Esophagus (tissue), 2 donors: ENCODE measurements at regions not wholly inside any gene's neighbourhood (a gene's known extent, or its start where the extent isn't known, plus 50 kb on each side); places are given as distances from the start of the nearest gene placed in this dataset.

Source experiments
- H3K27ac ChIP-seq, 2 donors: one replicate each; pipeline ENCODE4 v1.5.1; 2013; ENCODE audit warnings: low read depth in 2 of 2, mild to moderate bottlenecking in 2 of 2, inconsistent platforms in 1 of 2, low read length in 1 of 2, moderate library complexity in 1 of 2
- H3K27me3 ChIP-seq, 2 donors: one replicate each; pipeline ENCODE4 v1.6.1; 2013; ENCODE audit warnings: low read length in 2 of 2, control low read depth in 1 of 2, mild to moderate bottlenecking in 1 of 2; ENCODE audit not compliant: insufficient read depth in 2 of 2, control insufficient read depth in 1 of 2
- H3K36me3 ChIP-seq, 2 donors: one replicate each; pipeline ENCODE4 v1.6.1; 2013; ENCODE audit warnings: low read length in 1 of 2; ENCODE audit not compliant: control insufficient read depth in 2 of 2, insufficient read depth in 2 of 2
- H3K4me1 ChIP-seq, 2 donors: one replicate each; pipeline ENCODE4 v1.6.1; 2013; ENCODE audit warnings: low read length in 1 of 2; ENCODE audit not compliant: control insufficient read depth in 2 of 2, insufficient read depth in 2 of 2
- H3K4me3 ChIP-seq, 2 donors: one replicate each; pipeline ENCODE4 v1.5.1; 2013; ENCODE audit warnings: low read length in 2 of 2, mild to moderate bottlenecking in 2 of 2, low read depth in 1 of 2, moderate library complexity in 1 of 2
- H3K9me3 ChIP-seq, 2 donors: one replicate each; pipeline ENCODE4 v1.6.1; 2013; ENCODE audit warnings: mild to moderate bottlenecking in 2 of 2, low read depth in 1 of 2, low read length in 1 of 2, moderate library complexity in 1 of 2; ENCODE audit not compliant: control insufficient read depth in 2 of 2, insufficient read depth in 1 of 2
- WGBS, 2 donors: extraction: QIAGEN DNeasy Blood & Tissue Kit; methylation state at CpG; one replicate each; pipeline ENCODE4 v1.1.7; 2013; 5-methylcytosine and 5-hydroxymethylcytosine counted together
- donor health status: healthy with polysubstance abuse.
- donor health status: Bipolar disorder and iron deficiency.

DNA sequence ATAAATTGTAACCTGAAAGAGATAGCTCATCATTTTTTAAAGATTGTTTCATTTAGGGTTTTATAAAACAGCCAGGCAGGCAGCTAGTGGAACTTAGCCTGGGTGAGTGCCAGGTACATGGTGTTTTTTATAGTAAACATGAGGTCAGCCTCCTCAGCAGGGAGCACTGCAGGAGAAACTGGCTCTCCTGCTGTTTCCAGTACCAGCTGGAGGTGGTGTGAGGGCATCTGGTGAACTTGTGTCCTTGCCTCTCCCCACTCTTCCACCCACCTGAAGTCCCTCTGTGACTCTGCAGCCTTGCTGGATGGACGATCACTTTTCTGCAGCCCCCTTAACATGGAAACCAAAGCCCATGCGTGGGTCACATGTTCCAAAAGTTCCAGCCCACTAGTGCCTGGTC, 128.4 kb downstream of the FAM174B start:
- 85 to 94% methylated on average over 2 of the region's 2 CpGs for WGBS, 2 donors
- Histone ChIP-seq H3K4me3 (no peak overlapping the region), H3K36me3 (no peaks in the 10 kb centered on the region), H3K4me1 (peaks cover 0 to 3% of the 10 kb centered on the region in 2 donors), H3K27me3 (no peaks in the 10 kb centered on the region), H3K27ac (peak overlapping the region in 1 of 2 donors; percentile 2), H3K9me3 (no peaks in the 10 kb centered on the region)

DNA sequence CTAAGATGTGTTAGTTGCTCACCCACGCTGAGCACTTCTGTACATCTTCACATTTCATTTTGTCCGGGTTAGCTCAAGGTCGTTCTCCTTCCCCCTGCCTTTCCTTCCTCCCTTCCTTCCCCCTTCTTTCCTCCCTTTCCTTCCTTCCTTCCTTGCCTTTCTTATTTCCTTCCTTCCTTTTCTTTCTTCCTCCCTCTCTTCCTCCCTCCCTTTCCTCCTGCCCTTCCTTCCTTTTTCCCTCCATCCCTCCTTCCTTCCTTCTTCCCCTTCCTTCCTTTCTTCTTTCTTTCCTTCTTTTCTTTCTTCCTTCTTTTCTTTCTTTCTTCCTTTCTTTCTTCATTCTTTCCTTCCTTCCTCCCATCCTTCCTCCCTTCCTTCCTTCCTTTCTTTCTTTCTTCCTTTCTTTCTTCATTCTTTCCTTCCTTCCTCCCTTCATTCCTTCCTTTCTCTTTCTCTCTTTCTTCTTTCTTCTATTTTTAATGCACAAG, 129.8 kb downstream of the FAM174B start:
- no peak overlapping the region for H3K4me3 ChIP-seq
- no peaks in the 10 kb centered on the region for H3K9me3 ChIP-seq
- no peaks in the 10 kb centered on the region for H3K36me3 ChIP-seq
- peaks cover 0 to 3% of the 10 kb centered on the region in 2 donors for H3K4me1 ChIP-seq
- H3K27ac ChIP-seq: no peak overlapping the region
- H3K27me3 ChIP-seq: no peaks in the 10 kb centered on the region
- 50 to 74% methylated on average over 3 of the region's 3 CpGs for WGBS, 2 donors

DNA sequence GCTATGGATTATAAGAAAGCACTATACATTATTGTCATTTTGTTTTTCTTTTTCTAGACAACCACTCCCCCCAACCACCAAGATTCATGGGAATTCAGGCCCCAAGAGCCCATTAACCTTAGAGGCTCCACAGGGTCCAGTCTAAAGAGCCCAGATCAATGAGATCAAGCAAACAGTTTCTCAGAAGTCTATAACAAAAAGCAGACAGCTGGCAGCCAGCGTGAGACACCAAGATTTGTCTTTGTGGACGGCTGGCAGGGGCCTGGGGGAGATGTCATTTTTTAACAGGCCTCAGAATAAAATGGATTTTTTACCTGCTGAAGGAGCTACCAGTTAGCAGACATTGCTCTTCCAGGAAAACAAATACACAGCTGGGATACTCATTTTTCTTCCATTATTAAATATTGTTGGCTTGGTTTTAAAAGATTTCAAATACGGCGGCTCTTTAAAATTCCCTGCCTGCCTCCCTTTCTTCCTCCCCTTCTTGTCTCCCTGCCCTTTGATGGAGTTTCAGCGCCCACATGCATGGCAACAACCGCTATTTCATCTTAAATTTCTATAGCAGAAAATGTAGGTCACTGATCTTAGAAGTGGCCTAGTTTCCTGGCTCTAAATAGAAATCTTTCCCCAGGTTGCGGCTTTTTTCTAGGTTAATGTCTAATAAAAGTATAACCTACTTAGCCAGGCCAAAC, 130.6 kb downstream of the FAM174B start:
- no peak overlapping the region for H3K4me3 ChIP-seq
- no peaks in the 10 kb centered on the region for H3K9me3 ChIP-seq
- no peaks in the 10 kb centered on the region for H3K36me3 ChIP-seq
- H3K4me1 ChIP-seq: peaks cover 0 to 3% of the 10 kb centered on the region in 2 donors
- no peaks in the 10 kb centered on the region for H3K27me3 ChIP-seq
- H3K27ac ChIP-seq: no peak overlapping the region
- WGBS, 2 donors: 81 to 86% methylated on average over 7 of the region's 7 CpGs

DNA sequence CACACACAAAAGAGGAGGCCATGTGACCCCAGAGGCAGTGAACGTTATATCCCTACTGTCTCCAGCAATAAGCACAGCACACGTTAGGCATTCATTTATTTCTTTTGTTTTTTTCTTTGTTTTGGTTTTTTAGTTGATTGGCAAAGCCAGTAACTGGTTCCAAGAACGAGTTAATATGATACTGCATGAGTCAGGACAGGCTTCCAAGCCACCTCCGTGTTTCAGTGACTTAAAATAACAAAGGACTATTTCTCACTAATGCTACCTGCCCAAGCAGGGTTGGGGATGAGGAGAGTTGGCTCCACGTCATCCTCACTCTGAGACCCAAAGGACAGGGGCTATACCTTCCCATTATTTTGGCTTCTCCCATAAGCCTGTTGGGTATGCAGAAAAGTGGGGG, 130.5 kb downstream of the ST8SIA2 start:
- Histone ChIP-seq H3K4me3 (no peak overlapping the region), H3K36me3 (no peaks in the 10 kb centered on the region), H3K27ac (no peak overlapping the region), H3K27me3 (no peaks in the 10 kb centered on the region), H3K4me1 (peaks cover 0 to 3% of the 10 kb centered on the region in 2 donors), H3K9me3 (no peaks in the 10 kb centered on the region)
- 34 to 55% methylated on average over 5 of the region's 5 CpGs for WGBS, 2 donors

DNA sequence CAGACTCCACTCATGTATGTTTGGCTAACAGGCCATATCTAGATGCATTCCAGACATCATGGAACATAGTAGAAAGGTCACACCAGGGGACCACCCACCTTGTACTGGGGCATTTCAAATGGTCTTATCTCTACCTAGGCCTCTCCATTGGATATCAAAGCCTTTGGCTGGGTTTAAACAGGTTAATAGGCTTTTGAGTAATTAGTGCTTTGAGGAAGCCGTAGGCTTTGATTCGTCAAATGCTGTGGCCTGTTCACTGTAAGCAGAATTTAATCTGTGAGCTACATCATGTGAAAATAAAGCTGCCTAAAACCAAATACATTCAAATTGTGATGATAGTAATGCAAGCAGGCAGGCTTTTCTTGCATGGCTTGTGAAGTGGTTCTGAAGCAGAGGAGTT, 129.5 kb downstream of the ST8SIA2 start:
- no peaks in the 10 kb centered on the region for H3K36me3 ChIP-seq
- no peak overlapping the region for H3K4me3 ChIP-seq
- 93 to 94% methylated on average over 2 of the region's 2 CpGs for WGBS, 2 donors
- peaks cover 0 to 3% of the 10 kb centered on the region in 2 donors for H3K4me1 ChIP-seq
- H3K9me3 ChIP-seq: no peaks in the 10 kb centered on the region
- H3K27me3 ChIP-seq: no peaks in the 10 kb centered on the region
- no peak overlapping the region for H3K27ac ChIP-seq

DNA sequence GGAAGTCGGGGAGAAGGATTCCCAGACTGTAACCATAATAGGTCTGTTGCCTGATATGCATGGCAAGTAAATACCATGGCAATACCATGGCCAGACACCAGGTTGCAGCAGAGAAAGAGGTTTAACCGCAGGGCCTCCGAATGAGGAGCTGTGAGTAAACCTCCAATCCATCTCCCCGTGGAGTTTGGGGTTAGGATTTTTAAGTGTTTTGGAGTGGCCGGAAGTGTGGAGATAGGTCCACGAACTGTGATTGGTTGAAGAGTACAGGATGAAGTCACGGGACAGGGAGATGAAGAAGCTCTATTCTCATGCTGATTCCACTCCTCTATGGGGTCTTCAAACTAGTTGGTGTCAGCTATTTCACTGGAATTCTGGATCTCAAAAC, 127.9 kb downstream of the ST8SIA2 start:
- Histone ChIP-seq H3K36me3 (no peaks in the 10 kb centered on the region), H3K4me1 (no peaks in the 10 kb centered on the region), H3K27ac (no peak overlapping the region), H3K4me3 (no peak overlapping the region), H3K27me3 (no peaks in the 10 kb centered on the region), H3K9me3 (no peaks in the 10 kb centered on the region)
- 2 to 3% methylated on average over 7 of the region's 7 CpGs for WGBS, 2 donors

DNA sequence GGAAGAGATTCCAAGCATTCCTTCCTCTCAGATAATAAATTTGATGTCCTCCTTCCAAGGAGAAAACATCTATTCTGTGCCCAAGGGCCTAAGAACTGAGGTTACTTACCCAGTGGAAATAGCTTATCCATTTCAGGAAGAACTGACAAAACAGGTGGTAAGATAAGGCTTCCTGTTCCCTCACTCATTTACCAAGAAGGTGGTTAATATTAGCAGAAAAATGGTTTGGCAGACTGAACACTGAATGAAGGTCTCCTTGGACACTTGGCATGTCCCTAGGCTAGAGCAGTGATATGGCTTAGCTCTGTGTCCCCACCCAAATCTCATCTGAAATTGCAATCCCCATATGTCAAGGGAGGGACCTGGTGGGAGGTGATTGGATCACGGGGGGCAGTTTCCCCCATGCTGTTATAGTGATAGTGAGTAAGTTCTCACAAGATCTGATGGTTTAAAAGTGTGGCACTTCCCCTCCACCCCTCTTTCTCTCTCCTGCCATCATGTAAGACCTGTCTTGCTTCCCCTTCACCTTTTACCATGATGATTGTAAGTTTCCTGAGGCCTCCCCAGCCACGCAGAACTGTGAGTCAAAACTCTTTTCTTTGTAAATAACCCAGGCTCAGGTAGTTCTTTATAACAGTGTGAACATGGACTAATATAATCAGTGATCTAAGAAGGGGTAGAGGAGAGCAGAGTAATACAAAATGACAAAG, 127.4 kb downstream of the ST8SIA2 start:
- Histone ChIP-seq H3K36me3 (no peaks in the 10 kb centered on the region), H3K27ac (no peak overlapping the region), H3K9me3 (no peaks in the 10 kb centered on the region), H3K4me3 (no peak overlapping the region), H3K27me3 (no peaks in the 10 kb centered on the region), H3K4me1 (no peaks in the 10 kb centered on the region)
- WGBS, 2 donors: 91 to 97% methylated on average over 2 of the region's 2 CpGs

DNA sequence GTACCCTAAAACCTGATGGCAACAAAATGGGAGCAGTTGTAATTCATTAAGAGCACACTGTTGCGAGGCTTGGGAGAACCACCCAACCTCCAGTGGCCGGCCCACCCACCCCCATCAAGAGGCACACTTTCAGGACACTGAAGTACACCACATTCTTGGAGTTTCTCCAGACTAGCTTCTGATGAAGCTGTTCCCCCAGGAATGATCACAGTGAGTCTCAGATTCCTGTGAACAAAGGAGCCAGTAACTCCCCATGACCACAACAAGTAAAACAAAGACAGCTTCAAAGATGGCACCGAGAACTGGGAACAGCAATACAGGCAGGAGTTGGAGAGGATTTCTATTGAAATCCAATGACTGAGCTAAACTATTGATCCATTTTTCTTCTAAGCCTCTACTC, 126.0 kb downstream of the ST8SIA2 start:
- no peaks in the 10 kb centered on the region for H3K36me3 ChIP-seq
- WGBS, 2 donors: 92 to 98% methylated on average over 3 of the region's 3 CpGs

More for the DNA sequence above, 126.0 kb downstream of the ST8SIA2 start:
- H3K9me3 ChIP-seq: no peaks in the 10 kb centered on the region
- H3K4me3 ChIP-seq: no peak overlapping the region
- H3K27me3 ChIP-seq: no peaks in the 10 kb centered on the region
- no peak overlapping the region for H3K27ac ChIP-seq
- H3K4me1 ChIP-seq: no peaks in the 10 kb centered on the region
